HG03558 (cell line): ENCODE measurements at regions not wholly inside any gene's neighbourhood (a gene's known extent, or its start where the extent isn't known, plus 50 kb on each side); places are given as distances from the start of the nearest gene placed in this dataset.

Source experiments
- ATAC-seq: cut with Tn5 transposase; IDR thresholded peaks from one replicate; pipeline ENCODE4 v1.9.1; 2021; ENCODE audit warnings: moderate number of reproducible peaks; ENCODE audit not compliant: unreplicated experiment; ENCODE audit errors: extremely low read depth

DNA sequence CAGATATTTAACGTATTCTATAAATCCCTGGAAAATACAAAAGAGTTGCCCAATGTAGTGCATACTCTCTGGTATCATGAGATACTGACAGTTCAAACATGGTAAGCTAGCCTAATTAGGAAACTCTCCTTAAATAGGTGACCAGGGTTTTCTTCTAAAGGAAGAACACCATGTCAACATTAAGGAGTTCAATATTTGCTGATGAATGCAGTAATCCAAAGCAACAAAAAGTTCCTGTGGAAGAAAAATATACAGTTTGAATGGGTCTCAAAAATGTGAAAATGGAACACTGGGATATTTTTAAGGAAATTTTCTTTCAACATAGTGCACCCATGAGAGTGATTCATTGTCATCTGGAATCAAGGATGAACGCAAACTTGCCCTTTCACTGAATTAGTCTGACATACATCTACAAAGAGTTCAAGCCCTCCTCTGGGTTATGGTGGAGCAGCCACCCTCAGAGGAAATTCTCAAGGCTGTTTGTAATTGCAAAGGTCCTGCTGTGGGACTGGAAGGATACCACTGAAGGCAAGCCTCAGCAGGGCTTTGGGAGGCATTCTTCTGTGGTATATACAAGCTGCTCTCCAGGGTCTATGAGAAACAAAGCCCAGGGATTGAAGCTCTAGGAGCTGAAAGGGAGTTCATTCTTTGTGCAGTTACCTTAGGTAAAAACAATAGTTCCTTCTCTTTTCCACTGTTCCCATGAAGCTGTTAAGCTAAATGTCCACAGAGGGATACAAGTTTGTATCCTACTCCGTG is 700.3 kb downstream of the TUSC7 start:
- ATAC-seq = no peak

- ATAC-seq = no peak
These were observed 702.4 kb downstream of the TUSC7 start for GRCh38 chr3:117411971-117412370.

- no peak for ATAC-seq
These were observed 707.8 kb downstream of the TUSC7 start for GRCh38 chr3:117417411-117417810.

DNA sequence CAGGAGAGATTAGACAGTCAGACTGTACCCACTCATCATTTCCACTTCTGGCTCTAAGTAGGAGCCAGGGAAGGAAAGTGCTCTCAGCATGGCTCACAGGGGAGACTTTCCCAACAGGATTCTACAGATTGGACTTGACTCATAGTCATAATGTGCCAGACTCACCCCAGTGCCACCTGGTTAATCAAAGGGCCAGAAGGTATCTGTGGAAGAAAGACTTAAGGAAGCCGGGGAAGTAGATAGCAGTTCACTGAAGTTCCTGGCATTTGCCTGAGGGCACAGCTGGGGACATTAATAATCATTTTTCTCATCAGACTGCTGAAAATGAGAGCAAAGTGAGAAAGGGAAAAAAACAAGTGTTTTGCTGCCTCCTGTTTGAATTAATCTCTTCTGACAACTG is 717.5 kb downstream of the TUSC7 start:
- ATAC-seq = no peak

DNA sequence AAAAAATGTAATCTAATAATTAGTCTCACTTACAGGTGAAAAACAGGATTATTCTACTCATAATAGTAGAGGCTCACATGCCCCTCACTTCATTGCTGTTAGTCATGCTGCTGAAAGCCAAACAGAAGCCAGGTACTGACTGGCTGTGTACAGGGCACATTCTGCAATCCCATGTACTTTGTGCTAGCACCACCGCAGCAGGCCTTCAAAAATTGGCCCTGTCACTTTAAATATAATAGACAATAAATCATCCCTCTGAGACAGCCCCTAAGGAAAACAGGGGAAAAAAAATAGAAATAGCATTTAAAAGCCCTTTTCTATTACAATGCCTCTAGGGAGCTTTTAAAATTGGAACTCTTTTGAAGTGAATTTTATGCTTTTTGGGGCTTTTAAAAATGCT is 723.8 kb downstream of the TUSC7 start:
- ATAC-seq = no peak

- no peak for ATAC-seq
These were observed 725.3 kb downstream of the TUSC7 start for GRCh38 chr3:117434661-117435412.

DNA sequence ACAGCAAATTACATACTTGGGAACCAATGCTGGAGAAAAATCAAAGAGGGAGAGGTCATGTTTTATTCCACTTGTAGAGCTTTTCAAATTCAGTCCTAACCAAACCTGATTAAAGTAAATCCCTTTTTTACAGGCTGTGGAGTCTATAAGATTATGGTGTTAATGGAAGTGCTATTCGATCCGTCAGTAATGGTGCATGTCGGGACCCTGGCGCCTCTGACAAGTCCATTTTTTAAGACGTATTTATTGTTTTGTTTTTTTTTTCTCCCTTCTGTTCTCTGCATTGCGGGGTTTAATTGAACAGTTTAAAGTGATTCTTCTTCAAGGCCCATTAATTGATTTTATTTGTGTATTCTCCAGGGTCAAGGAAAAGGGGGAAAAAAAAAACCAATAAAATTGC is 725.9 kb downstream of the TUSC7 start:
- ATAC-seq = no peak

GRCh38 chr3:117439812-117440211 is 730.2 kb downstream of the TUSC7 start:
- ATAC-seq = no peak

GRCh38 chr3:117441851-117442250 is 732.3 kb downstream of the TUSC7 start:
- ATAC-seq = no peak

DNA sequence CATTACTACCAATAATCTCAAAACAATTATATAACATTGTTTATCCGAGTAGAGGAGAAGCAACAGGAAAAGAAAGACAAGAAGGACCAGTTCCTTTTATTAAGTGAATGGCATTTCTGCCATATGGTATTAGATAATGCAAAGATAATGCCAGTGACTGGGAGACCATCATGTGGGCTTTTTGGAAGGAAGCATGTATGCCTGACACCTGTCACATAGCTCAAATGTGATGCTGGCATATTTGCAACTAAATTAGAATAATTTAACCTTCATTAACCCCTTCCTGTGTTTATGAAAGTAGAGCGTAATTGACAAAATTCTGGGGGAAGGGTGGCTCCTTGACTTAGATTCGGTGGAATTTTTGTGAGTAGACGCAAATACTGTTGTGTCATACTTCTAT is 733.0 kb downstream of the TUSC7 start:
- no peak for ATAC-seq

GRCh38 chr3:117443014-117443413 is 733.4 kb downstream of the TUSC7 start:
- ATAC-seq = no peak

DNA sequence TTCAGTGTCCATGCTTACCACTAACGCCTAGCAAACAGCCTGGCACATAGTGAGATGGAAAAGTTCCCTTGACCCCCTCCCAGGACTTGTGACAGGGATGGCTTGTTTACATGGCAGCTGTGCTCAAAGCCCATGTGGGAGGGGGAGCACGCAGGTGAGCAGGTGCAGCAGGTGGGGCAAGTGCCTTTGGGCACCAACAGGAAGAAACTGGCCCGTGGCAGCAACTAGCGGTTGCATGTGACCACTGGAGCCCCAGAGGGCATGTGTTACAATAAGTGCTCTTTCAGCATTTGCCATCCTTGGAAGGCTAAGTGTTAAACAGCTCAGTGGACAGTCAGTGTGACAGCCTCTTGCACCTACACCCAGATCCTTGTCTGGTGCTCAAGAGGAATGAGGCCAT is 734.6 kb downstream of the TUSC7 start:
- no peak for ATAC-seq

DNA sequence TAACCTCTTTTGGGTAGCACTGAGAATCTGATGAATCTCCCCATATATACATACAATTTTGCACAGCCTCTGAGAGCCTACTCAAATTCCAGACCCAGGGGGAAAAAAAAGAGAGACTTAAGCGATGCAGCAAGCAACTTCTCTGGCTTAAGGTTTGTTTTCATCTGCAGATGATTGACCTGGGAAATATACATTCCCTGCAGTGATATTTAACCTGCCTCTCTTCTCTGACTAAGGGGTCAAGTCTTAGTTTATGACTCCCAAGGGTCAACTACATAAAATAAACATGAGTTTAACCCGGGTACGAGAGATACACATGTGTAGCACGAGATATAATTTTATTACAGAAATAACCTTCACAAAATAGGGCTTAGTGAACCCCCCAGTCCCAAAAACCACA is 737.8 kb downstream of the TUSC7 start:
- no peak for ATAC-seq

DNA sequence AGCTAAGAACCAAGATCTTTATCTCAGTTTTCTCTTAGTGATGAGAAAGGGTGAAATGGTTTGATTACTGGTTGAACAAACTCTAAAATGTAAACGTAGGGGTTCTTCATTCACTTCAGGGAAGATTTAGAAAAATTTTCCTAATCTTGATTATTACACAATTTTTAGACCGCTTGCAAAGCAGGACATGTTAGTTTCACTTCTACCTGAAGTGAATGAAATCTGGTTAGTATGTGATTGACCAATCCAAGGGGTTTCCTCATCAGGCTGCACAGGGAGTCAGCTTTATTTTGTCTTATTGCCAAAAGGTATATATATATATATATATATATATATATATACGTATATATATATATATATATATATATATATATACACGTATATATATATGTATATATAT is 740.4 kb downstream of the TUSC7 start:
- no peak for ATAC-seq

- ATAC-seq = no peak
These were observed 744.7 kb downstream of the TUSC7 start for GRCh38 chr3:117454254-117454653.

DNA sequence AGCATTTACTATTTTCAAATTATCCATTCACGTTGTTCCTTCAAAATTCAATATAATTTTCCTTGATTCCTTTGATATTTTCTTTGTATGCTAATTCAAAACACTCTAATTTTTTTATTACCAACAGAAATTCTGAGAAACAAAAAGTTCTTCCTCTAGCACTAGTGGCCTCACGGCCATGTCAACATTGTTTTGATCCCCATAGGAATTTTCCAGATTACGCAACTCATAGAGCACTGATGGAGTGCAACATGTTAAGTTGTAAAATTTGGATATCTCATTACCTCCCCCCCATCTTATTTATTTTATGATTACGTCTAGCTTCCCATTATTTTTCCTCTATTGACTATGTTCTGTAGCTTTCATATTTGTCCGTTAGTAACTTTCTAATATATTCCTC is 745.3 kb downstream of the TUSC7 start:
- ATAC-seq = no peak

GRCh38 chr3:117455782-117456181 is 746.2 kb downstream of the TUSC7 start:
- ATAC-seq = no peak

DNA sequence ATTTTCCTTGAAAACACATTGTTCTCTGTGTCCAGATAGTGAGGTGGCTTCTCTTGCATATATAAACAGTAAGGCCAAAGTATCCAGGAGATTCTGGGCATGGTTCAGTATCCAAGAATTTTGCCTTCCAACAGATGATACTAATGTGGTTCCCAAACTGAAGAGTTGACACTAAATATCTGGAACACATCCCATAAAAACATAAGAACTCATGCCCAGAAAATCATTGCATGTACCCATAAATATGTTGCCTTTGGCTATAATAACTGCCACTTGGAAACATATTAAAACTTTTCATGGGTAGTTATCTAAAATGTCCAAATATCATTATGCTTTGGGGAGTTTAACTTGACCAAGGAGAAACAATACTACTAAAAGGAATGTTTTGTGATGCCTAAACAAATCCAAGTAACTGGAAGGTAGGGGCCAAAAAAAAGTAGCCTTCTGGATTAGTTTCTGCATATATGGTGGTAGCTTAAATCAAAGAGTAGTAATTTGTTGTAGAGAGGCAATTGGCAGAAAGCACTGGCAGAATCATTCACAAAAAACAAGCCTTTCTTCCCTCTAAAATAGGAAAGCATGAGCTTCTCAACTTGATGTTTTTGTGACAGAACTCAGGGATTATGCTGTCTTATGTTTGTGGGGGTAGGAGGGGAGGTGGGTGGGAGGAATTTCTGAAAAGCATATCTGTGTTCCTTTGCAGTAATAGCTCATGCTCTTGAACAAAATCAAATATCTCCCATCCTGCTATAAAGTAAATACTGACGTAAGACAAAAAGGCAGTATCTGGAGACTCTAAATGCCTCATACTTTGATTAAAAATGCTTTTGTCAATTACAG is 753.9 kb downstream of the TUSC7 start:
- ATAC-seq = no peak

DNA sequence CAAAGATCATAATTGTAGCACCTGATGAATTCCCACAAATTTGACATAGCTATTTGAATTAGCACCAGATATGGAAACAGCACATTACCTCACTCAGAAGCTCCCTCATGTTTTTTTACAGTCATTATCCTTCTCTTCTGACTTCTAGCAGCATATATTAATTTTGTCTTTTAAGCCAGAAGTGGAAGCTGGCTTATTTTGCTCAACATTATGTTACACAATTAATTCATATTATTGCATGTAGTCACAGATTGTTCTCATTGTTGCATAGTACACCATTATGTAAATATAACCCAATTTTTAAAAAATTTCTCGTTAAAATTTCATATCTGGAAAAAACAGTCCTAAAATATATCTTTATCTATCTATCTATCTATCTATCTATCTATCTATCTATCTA is 762.3 kb downstream of the TUSC7 start:
- no peak for ATAC-seq

GRCh38 chr3:117473981-117474538 is 764.5 kb downstream of the TUSC7 start:
- no peak for ATAC-seq

DNA sequence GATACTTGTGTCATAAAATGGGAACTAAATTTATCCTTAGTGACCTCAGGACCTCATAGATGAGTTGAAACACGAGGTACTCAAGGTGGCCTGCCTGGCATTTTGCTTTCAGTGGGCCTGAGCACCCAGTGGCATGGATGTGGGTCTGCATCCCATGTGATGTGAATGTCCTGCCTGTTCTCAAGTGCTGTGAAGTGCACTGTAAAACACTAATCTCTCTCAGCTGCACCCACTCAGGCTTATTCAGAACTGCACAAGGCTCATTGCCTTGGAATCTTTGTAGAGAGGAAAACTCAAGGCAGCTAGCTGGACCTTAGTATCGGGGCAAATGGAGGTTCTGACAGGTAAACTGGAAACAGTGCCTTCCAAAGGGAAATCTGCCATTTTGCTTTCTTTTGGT is 767.0 kb downstream of the TUSC7 start:
- no peak for ATAC-seq
